DOHH2 (cell line): ENCODE measurements at regions not wholly inside any gene's neighbourhood (a gene's known extent, or its start where the extent isn't known, plus 50 kb on each side); places are given as distances from the start of the nearest gene placed in this dataset.
"Not testable (repeated sequence)": the region's sequence is repeated elsewhere in the genome, so short reads cannot be mapped to it uniquely, and the experiment has no call there.

Experiments used
- H3F3A ChIP-seq: fragments of 200-600 bp; sonication (generic), shearing (Covaris generic); 2 replicates; pipeline ENCODE4 v1.6.0; 2016; ENCODE audit warnings: antibody characterized with exemption, mild to moderate bottlenecking; ENCODE audit not compliant: control insufficient read depth, insufficient read depth
- H3K27ac ChIP-seq: fragments of 200-600 bp; sonication (generic); 2 replicates; pipeline ENCODE4 v1.5.1; 2014; ENCODE audit warnings: low read depth, mild to moderate bottlenecking, low read length, moderate library complexity
- H3K27me3 ChIP-seq: fragments of 200-600 bp; sonication (generic); 2 replicates; pipeline ENCODE4 v1.6.1; 2014; ENCODE audit warnings: mild to moderate bottlenecking, low read length, mixed read lengths; ENCODE audit not compliant: control insufficient read depth
- H3K36me3 ChIP-seq: fragments of 200-600 bp; sonication (generic); 2 replicates; pipeline ENCODE4 v1.6.1; 2014; ENCODE audit warnings: mild to moderate bottlenecking, low read length, moderate library complexity, mixed read lengths; ENCODE audit not compliant: control insufficient read depth
- H3K4me1 ChIP-seq: fragments of 200-600 bp; sonication (generic); 2 replicates; pipeline ENCODE4 v1.6.1; 2014; ENCODE audit warnings: mild to moderate bottlenecking, low read length, mixed read lengths; ENCODE audit not compliant: control insufficient read depth
- H3K4me2 ChIP-seq: fragments of 200-600 bp; sonication (generic); 2 replicates; pipeline ENCODE4 v1.6.0; 2014; ENCODE audit warnings: mild to moderate bottlenecking, low read length, moderate library complexity
- H3K4me3 ChIP-seq: fragments of 200-600 bp; sonication (generic); 2 replicates; pipeline ENCODE4 v1.5.1; 2014; ENCODE audit warnings: mild to moderate bottlenecking, low read length, mixed read lengths
- H3K79me2 ChIP-seq: fragments of 200-600 bp; sonication (generic); 2 replicates; pipeline ENCODE4 v1.6.1; 2014; ENCODE audit warnings: mild to moderate bottlenecking, low read length, mixed read lengths; ENCODE audit not compliant: control insufficient read depth
- H3K9me2 ChIP-seq: fragments of 200-600 bp; sonication (generic); replicated peaks from 2 replicates; pipeline ENCODE4 v1.6.1; 2014; ENCODE audit warnings: mild to moderate bottlenecking, low read length, mixed read lengths; ENCODE audit not compliant: control insufficient read depth
- H3K9me3 ChIP-seq: fragments of 200-600 bp; sonication (generic); 2 replicates; pipeline ENCODE4 v1.6.1; 2014; ENCODE audit warnings: antibody characterized with exemption, low read length, mixed read lengths; ENCODE audit not compliant: control insufficient read depth, insufficient read depth
- H4K20me1 ChIP-seq: fragments of 200-600 bp; sonication (generic); 2 replicates; pipeline ENCODE4 v1.6.0; 2014; ENCODE audit warnings: low read depth, mild to moderate bottlenecking, antibody characterized with exemption, low read length, moderate library complexity; ENCODE audit not compliant: control insufficient read depth, insufficient read depth
- CTCF ChIP-seq: fragments of 200-600 bp; sonication (generic); IDR thresholded peaks from one replicate; pipeline ENCODE4 v1.5.1; 2014; ENCODE audit warnings: antibody characterized with exemption, mild to moderate bottlenecking, low read depth, low read length; ENCODE audit not compliant: poor library complexity, severe bottlenecking
- EZH2phosphoT487 ChIP-seq: fragments of 200-600 bp; sonication (generic); IDR thresholded peaks from 2 replicates; pipeline ENCODE4 v1.6.1; 2017; ENCODE audit warnings: borderline replicate concordance, mild to moderate bottlenecking, antibody characterized with exemption, low read length, moderate library complexity, mixed read lengths

GRCh38 chr13:86606264-86606663 is 807.0 kb upstream of the SLITRK6 start:
- Histone ChIP-seq H3K36me3 (no peaks in the 10 kb centered on the region), H3K9me2 (no peaks in the 10 kb centered on the region), H3K4me3 (no peak overlapping the region), H3K9me3 (no peaks in the 10 kb centered on the region; the same call in 1 of the 2 replicates), H3K4me2 (no peak overlapping the region), H3K4me1 (no peaks in the 10 kb centered on the region), H3K27me3 (no peaks in the 10 kb centered on the region), H3K79me2 (no peaks in the 10 kb centered on the region), H3K27ac (no peak overlapping the region), H3F3A (no peaks in the 10 kb centered on the region), H4K20me1 (no peaks in the 10 kb centered on the region)
- no peak for TF ChIP-seq EZH2phosphoT487

GRCh38 chr13:86608701-86609100 is 809.5 kb upstream of the SLITRK6 start:
- no peaks in the 10 kb centered on the region; the same call in 1 of the 2 replicates for H3K9me3 ChIP-seq
- H4K20me1 ChIP-seq = no peaks in the 10 kb centered on the region
- H3K27ac ChIP-seq = no peak overlapping the region
- no peaks in the 10 kb centered on the region for H3K4me1 ChIP-seq
- no peaks in the 10 kb centered on the region for H3K79me2 ChIP-seq
- no peaks in the 10 kb centered on the region for H3K36me3 ChIP-seq
- H3K4me2 ChIP-seq = no peak overlapping the region
- TF ChIP-seq CTCF (no peak), EZH2phosphoT487 (no peak)
- H3F3A ChIP-seq = no peaks in the 10 kb centered on the region
- no peaks in the 10 kb centered on the region for H3K27me3 ChIP-seq
- H3K9me2 ChIP-seq = no peaks in the 10 kb centered on the region
- H3K4me3 ChIP-seq = no peak overlapping the region

DNA sequence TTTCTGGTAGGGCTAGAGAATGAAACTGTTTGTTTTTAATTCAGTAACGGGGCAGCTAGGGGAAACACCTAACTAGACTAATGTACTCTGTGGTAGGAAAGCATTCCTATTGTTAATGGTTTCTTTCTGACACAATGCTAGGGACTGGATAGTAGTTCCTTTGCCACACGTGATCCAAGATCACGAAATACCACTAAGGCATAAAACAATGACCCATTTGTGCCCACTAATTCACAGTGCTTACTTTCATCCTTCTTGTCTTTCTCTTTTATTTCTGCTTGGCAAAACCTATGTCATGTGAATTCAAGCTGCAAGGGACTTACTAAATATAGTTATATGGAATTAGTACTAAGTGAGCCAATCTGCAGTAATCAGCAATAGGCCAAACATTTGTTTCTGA is 834.1 kb upstream of the SLITRK6 start:
- Histone ChIP-seq H3K4me2 (no peak overlapping the region), H3K36me3 (no peaks in the 10 kb centered on the region), H3K79me2 (no peaks in the 10 kb centered on the region), H4K20me1 (no peaks in the 10 kb centered on the region), H3F3A (no peaks in the 10 kb centered on the region), H3K4me3 (no peak overlapping the region), H3K27ac (no peak overlapping the region), H3K9me2 (no peaks in the 10 kb centered on the region), H3K4me1 (no peaks in the 10 kb centered on the region), H3K27me3 (no peaks in the 10 kb centered on the region), H3K9me3 (no peaks in the 10 kb centered on the region)
- TF ChIP-seq EZH2phosphoT487 (no peak), CTCF (no peak)

GRCh38 chr13:86651171-86651570 is 852.0 kb upstream of the SLITRK6 start:
- not testable (repeated sequence) for H3K27ac ChIP-seq, H3F3A ChIP-seq, H3K36me3 ChIP-seq, H3K4me3 ChIP-seq, H3K4me2 ChIP-seq, H4K20me1 ChIP-seq, H3K79me2 ChIP-seq, H3K9me2 ChIP-seq, H3K27me3 ChIP-seq, H3K9me3 ChIP-seq, H3K4me1 ChIP-seq
